ENCODE measurements at regions not wholly inside any gene's neighbourhood (a gene's known extent, or its start where the extent isn't known, plus 50 kb on each side); places are given as distances from the start of the nearest gene placed in this dataset.

GRCh38 chr4:153113061-153113837, 91.0 kb upstream of the TRIM2 start:
- H3K4me3 ChIP-seq (ENCODE audit: low read length) = no peak overlapping the region
- peak; percentile 79 for DNase-seq (ENCODE audit: low read depth)
- TF ChIP-seq, protein P1, sequence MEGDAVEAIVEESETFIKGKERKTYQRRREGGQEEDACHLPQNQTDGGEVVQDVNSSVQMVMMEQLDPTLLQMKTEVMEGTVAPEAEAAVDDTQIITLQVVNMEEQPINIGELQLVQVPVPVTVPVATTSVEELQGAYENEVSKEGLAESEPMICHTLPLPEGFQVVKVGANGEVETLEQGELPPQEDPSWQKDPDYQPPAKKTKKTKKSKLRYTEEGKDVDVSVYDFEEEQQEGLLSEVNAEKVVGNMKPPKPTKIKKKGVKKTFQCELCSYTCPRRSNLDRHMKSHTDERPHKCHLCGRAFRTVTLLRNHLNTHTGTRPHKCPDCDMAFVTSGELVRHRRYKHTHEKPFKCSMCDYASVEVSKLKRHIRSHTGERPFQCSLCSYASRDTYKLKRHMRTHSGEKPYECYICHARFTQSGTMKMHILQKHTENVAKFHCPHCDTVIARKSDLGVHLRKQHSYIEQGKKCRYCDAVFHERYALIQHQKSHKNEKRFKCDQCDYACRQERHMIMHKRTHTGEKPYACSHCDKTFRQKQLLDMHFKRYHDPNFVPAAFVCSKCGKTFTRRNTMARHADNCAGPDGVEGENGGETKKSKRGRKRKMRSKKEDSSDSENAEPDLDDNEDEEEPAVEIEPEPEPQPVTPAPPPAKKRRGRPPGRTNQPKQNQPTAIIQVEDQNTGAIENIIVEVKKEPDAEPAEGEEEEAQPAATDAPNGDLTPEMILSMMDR (conservative IDR thresholded peaks at IDR 0.05; ENCODE audit: low read length) = no peak

GRCh38 chr4:153113838-153114105, 90.5 kb upstream of the TRIM2 start:
- H3K4me3 ChIP-seq (ENCODE audit: low read length) = no peak overlapping the region
- TF ChIP-seq, protein P1 (conservative IDR thresholded peaks at IDR 0.05; ENCODE audit: low read length) = no peak
- no peak for DNase-seq (ENCODE audit: low read depth)

- peak; percentile 38 for DNase-seq (ENCODE audit: low read depth)
- TF ChIP-seq, protein P1 (conservative IDR thresholded peaks at IDR 0.05; ENCODE audit: low read length) = no peak
- H3K4me3 ChIP-seq (ENCODE audit: low read length) = no peak overlapping the region
Measured at GRCh38 chr4:153114771-153115321, 89.4 kb upstream of the TRIM2 start.

- DNase-seq (ENCODE audit: low read depth) = peak; percentile 77
- peak overlapping the region; percentile 50 for H3K4me3 ChIP-seq (ENCODE audit: low read length)
Measured at GRCh38 chr4:153115322-153116290, 88.6 kb upstream of the TRIM2 start.

GRCh38 chr4:153116291-153116680, 88.0 kb upstream of the TRIM2 start:
- DNase-seq (ENCODE audit: low read depth) = no peak
- peak overlapping the region; percentile 50 for H3K4me3 ChIP-seq (ENCODE audit: low read length)
- TF ChIP-seq, protein P1 (conservative IDR thresholded peaks at IDR 0.05; ENCODE audit: low read length) = no peak

More at GRCh38 chr4:153115322-153116290, 88.6 kb upstream of the TRIM2 start:
- TF ChIP-seq, protein P1 (conservative IDR thresholded peaks at IDR 0.05; ENCODE audit: low read length) = no peak

- TF ChIP-seq, protein P1 (conservative IDR thresholded peaks at IDR 0.05; ENCODE audit: low read length) = no peak
- no peak for DNase-seq (ENCODE audit: low read depth)
- H3K4me3 ChIP-seq (ENCODE audit: low read length) = no peak overlapping the region
Measured at GRCh38 chr4:153116801-153117200, 87.4 kb upstream of the TRIM2 start.

Data from AG10803 (cell line).